K562 (cell line): ENCODE measurements at regions not wholly inside any gene's neighbourhood (a gene's known extent, or its start where the extent isn't known, plus 50 kb on each side); places are given as distances from the start of the nearest gene placed in this dataset.

Experiments used
- ATAC-seq: fragments of 200-7000 bp; cut with Tn5 transposase; 3 replicates; pipeline ENCODE4 v1.9.1; 2020; ENCODE audit warnings: moderate library complexity
- BruUV-seq: library from RNA; stranded (reverse); fragments of 400-500 nt; replicated peaks from 2 replicates; lab custom pipeline; 2021; lab: Mats Ljungman, UMichigan
- CTCF ChIA-PET: fragments of 300-600 bp; formaldehyde crosslinking; extraction: SDS; loops from one replicate; lab custom pipeline; 2021; ENCODE audit warnings: low intra/inter-chr PET ratio; lab: Yijun Ruan, JAX
- POLR2A ChIA-PET: fragments of 300-600, 350-650 bp; sonication (Branson Sonifier 250); formaldehyde crosslinking; extraction: SDS; loops from one replicate; lab custom pipeline; 2021; ENCODE audit warnings: antibody characterized with exemption, inconsistent platforms; lab: Yijun Ruan, JAX
- DNase-seq, 4 experiments: peaks; one replicate each; pipeline versions ENCODE4 v3.0.0 to v3.0.0-alpha.2; 2011 to 2018; ENCODE audit warnings: low spot score in 3 of 4, mixed read lengths in 3 of 4; ENCODE audit errors: extremely low read depth in 1 of 4
- FAIRE-seq: peaks from 2 replicates; lab custom pipeline; 2011; peaks lifted over from hg19 to GRCh38; lab: Jason Lieb, UNC
- H2AFZ ChIP-seq: 2 replicates; pipeline ENCODE4 v1.6.0; 2011; ENCODE audit warnings: low read depth, low read length, control low read depth, inconsistent platforms
- H3K27ac ChIP-seq: fragments of 200-600 bp; 3 replicates; pipeline ENCODE4 v1.8.0; 2011; ENCODE audit warnings: low read depth, mild to moderate bottlenecking, control low read depth, inconsistent platforms, low read length, moderate library complexity, mixed read lengths; ENCODE audit errors: extremely low read depth
- H3K27me3 ChIP-seq, 2 experiments: fragments of 300-600 bp in 1 of 2; 2 replicates in 1 of 2; 3 replicates in 1 of 2; pipeline versions ENCODE4 v1.6.0 to v1.8.0; 2011; ENCODE audit warnings: inconsistent platforms in 2 of 2, low read length in 2 of 2, mild to moderate bottlenecking in 1 of 2, mixed read lengths in 1 of 2, moderate library complexity in 1 of 2; ENCODE audit not compliant: control insufficient read depth in 2 of 2, insufficient read depth in 2 of 2
- H3K36me3 ChIP-seq: fragments of 300-600 bp; 3 replicates; pipeline ENCODE4 v1.8.0; 2011; ENCODE audit warnings: mild to moderate bottlenecking, low read length, inconsistent platforms; ENCODE audit not compliant: control insufficient read depth, insufficient read depth
- H3K4me1 ChIP-seq, 2 experiments: fragments of 200-600 bp in 1 of 2; replicated peaks in 1 of 2; 2 replicates in 1 of 2; 3 replicates in 1 of 2; pipeline versions ENCODE4 v1.5.1 to v1.8.0; 2011; ENCODE audit warnings: inconsistent platforms in 2 of 2, low read length in 2 of 2, mild to moderate bottlenecking in 1 of 2, mixed read lengths in 1 of 2, moderate library complexity in 1 of 2; ENCODE audit not compliant: control insufficient read depth in 2 of 2, insufficient read depth in 2 of 2
- H3K4me2 ChIP-seq: 2 replicates; pipeline ENCODE4 v1.6.1; 2011; ENCODE audit warnings: low read length, control low read depth, inconsistent platforms, mixed read lengths; ENCODE audit not compliant: insufficient read depth
- H3K4me3 ChIP-seq: fragments of 200-600 bp; sonication (generic), shearing (Covaris generic); 2 replicates; pipeline ENCODE4 v1.5.1; 2016; ENCODE audit warnings: control low read depth, inconsistent platforms
- H3K79me2 ChIP-seq: fragments of 200-600 bp; 3 replicates; pipeline ENCODE4 v1.8.0; 2011; ENCODE audit warnings: low read length, inconsistent platforms; ENCODE audit not compliant: control insufficient read depth, insufficient read depth
- H3K9ac ChIP-seq, 2 experiments: 2 replicates each; pipeline versions ENCODE4 v1.6.0 to v1.6.1; 2011; ENCODE audit warnings: low read depth in 2 of 2, low read length in 2 of 2, control low read depth in 1 of 2, inconsistent platforms in 1 of 2, mild to moderate bottlenecking in 1 of 2, mixed read lengths in 1 of 2; ENCODE audit not compliant: insufficient read depth in 1 of 2
- H3K9me1 ChIP-seq: one replicate; pipeline ENCODE4 v1.6.0; 2011; ENCODE audit warnings: inconsistent platforms, mild to moderate bottlenecking, low read length, moderate library complexity; ENCODE audit not compliant: control insufficient read depth, insufficient read depth
- H3K9me3 ChIP-seq: replicated peaks from 2 replicates; pipeline ENCODE4 v1.5.1; 2011; ENCODE audit warnings: low read depth, low read length, inconsistent platforms; ENCODE audit not compliant: control insufficient read depth, insufficient read depth
- H4K20me1 ChIP-seq: replicated peaks from 2 replicates; pipeline ENCODE4 v1.6.1; 2011; ENCODE audit warnings: low read length, inconsistent platforms, mixed read lengths; ENCODE audit not compliant: control insufficient read depth, insufficient read depth
- ATF2 ChIP-seq: sonication (generic); formaldehyde crosslinking; IDR thresholded peaks from 2 replicates; pipeline ENCODE4 v1.8.1; 2022; ENCODE audit warnings: missing genetic modification reagents
- CEBPB ChIP-seq: fragments of 450-650 bp; IDR thresholded peaks from 2 replicates; pipeline ENCODE4 v1.6.1; 2016; ENCODE audit warnings: missing genetic modification characterization, missing compliant biosample characterization
- CHD4 ChIP-seq: fragments of 200-600 bp; sonication (generic); IDR thresholded peaks from 3 replicates; pipeline ENCODE4 v1.6.1; 2012; ENCODE audit warnings: low read depth, mild to moderate bottlenecking, mixed read lengths, low read length, inconsistent platforms; ENCODE audit not compliant: insufficient read depth, insufficient replicate concordance, poor library complexity, severe bottlenecking
- HEY1 ChIP-seq: fragments of 250-450 bp; sonication (Bioruptor Pico); IDR thresholded peaks from 2 replicates; pipeline ENCODE4 v1.5.0; 2020; ENCODE audit warnings: mild to moderate bottlenecking, moderate library complexity, borderline replicate concordance
- KLF16 ChIP-seq: IDR thresholded peaks from 2 replicates; pipeline ENCODE4 v1.6.1; 2016; ENCODE audit warnings: antibody characterized with exemption
- MAFG ChIP-seq: fragments of 450-650 bp; conservative IDR thresholded peaks from 2 replicates; pipeline ENCODE4 v1.6.1; 2016; ENCODE audit warnings: missing genetic modification characterization, missing compliant biosample characterization
- MED1 ChIP-seq: sonication (generic); formaldehyde crosslinking; IDR thresholded peaks from 2 replicates; pipeline ENCODE4 v1.8.1; 2023; ENCODE audit warnings: missing genetic modification reagents, borderline replicate concordance
- U2AF1 ChIP-seq: fragments of 200-400 bp; formaldehyde crosslinking; optimal IDR thresholded peaks from 2 replicates; pipeline ENCODE3; 2017; ENCODE audit warnings: mild to moderate bottlenecking, low read depth, low read length, moderate library complexity
- U2AF2 ChIP-seq: fragments of 200-400 bp; formaldehyde crosslinking; optimal IDR thresholded peaks from 2 replicates; pipeline ENCODE3; 2017; ENCODE audit warnings: low read depth, mild to moderate bottlenecking, low read length
- ZNF395 ChIP-seq: fragments of 200-800 bp; sonication (Bioruptor generic); IDR thresholded peaks from 2 replicates; pipeline ENCODE4 v1.6.1; 2017; ENCODE audit warnings: missing genetic modification characterization, missing compliant biosample characterization
- ZNF696 ChIP-seq: fragments of 250-450 bp; sonication (Bioruptor Pico); conservative IDR thresholded peaks from 2 replicates; pipeline ENCODE4 v1.4.0; 2020; ENCODE audit warnings: mild to moderate bottlenecking, moderate library complexity
- WGBS: fragments of 100-300 bp; shearing (Covaris generic); methylation state at CpG from one replicate; pipeline ENCODE4 v1.1.6; 2016; ENCODE audit warnings: low coverage, mixed read lengths; ENCODE audit not compliant: insufficient coverage; ENCODE audit errors: missing lambda C conversion rate; 5-methylcytosine and 5-hydroxymethylcytosine counted together
- in situ Hi-C: fragments of 300-500 bp; cut with MboI; formaldehyde crosslinking; loops from 4 replicates; pipeline ENCODE4 v1.15.0; 2018; ENCODE audit warnings: inconsistent platforms, mixed read lengths
- intact Hi-C: fragments of 100-400 bp; cut with micrococcal nuclease; formaldehyde crosslinking; loops from 2 replicates; pipeline ENCODE4 v1.14.2; 2022

- TF ChIP-seq U2AF2 (no peak), MAFG (tag) (peak; percentile 41)
Measured at GRCh38 chr2:145033438-145033837, 513.5 kb upstream of the ZEB2 start (continued).

GRCh38 chr2:145032791-145033190, 512.9 kb upstream of the ZEB2 start:
- Histone ChIP-seq H3K9me3 (no peaks in the 10 kb centered on the region), H3K4me3 (no peak overlapping the region), H2AFZ (no peak overlapping the region), H3K4me1 (no peaks in the 10 kb centered on the region), H3K4me2 (no peak overlapping the region), H3K9ac (no peak overlapping the region), H4K20me1 (no peaks in the 10 kb centered on the region), H3K36me3 (no peaks in the 10 kb centered on the region), H3K27me3 (no peaks in the 10 kb centered on the region), H3K27ac (no peak overlapping the region), H3K79me2 (no peaks in the 10 kb centered on the region), H3K9me1 (no peaks in the 10 kb centered on the region)
- ChIA-PET POLR2A (no interaction called here), CTCF (interaction anchor here (0.6 kb wide), 1 partner anchor 1023 kb away, joined by 3 read pairs; no protein-coding TSS in a partner anchor)
- BruUV-seq = no TSS peak
- ATAC-seq (no peak), FAIRE-seq (no peak), DNase-seq (no peak)
- in situ Hi-C loops (no loop called here), intact Hi-C loops (no loop called here)
- WGBS = 18% methylated on average over 2 of the region's 2 CpGs
- TF ChIP-seq CEBPB (tag) = no peak

GRCh38 chr2:145029873-145030272, 510.0 kb upstream of the ZEB2 start:
- in situ Hi-C loops (no loop called here), intact Hi-C loops (no loop called here)
- Histone ChIP-seq H3K27me3 (no peaks in the 10 kb centered on the region), H3K9ac (no peak overlapping the region), H3K9me1 (no peaks in the 10 kb centered on the region), H3K4me1 (no peaks in the 10 kb centered on the region), H4K20me1 (no peaks in the 10 kb centered on the region), H2AFZ (peak overlapping the region; percentile 58), H3K27ac (no peak overlapping the region), H3K36me3 (no peaks in the 10 kb centered on the region), H3K79me2 (no peaks in the 10 kb centered on the region), H3K4me3 (no peak overlapping the region), H3K9me3 (no peaks in the 10 kb centered on the region), H3K4me2 (no peak overlapping the region)
- no peak for DNase-seq
- no peak for ATAC-seq
- ChIA-PET POLR2A (no interaction called here), CTCF (no interaction called here)
- BruUV-seq = no TSS peak
- WGBS = 18% methylated on average over 3 of the region's 3 CpGs
- no peak for FAIRE-seq
- no peak for TF ChIP-seq ZNF696 (CRISPR knock-in tag)
- TF ChIP-seq KLF16 = no peak
- no peak for TF ChIP-seq HEY1 (CRISPR knock-in tag)
- TF ChIP-seq CHD4 = no peak
- no peak for TF ChIP-seq ZNF395
- no peak for TF ChIP-seq MED1 (CRISPR knock-in tag)
- TF ChIP-seq U2AF1 = no peak
- TF ChIP-seq ATF2 = no peak
